Endodermal cell (in vitro differentiated cells): ENCODE measurements at regions not wholly inside any gene's neighbourhood (a gene's known extent, or its start where the extent isn't known, plus 50 kb on each side); places are given as distances from the start of the nearest gene placed in this dataset.

Experiments
- DNase-seq: peaks from one replicate; pipeline ENCODE4 v3.0.0-alpha.2; 2017
- H3K27ac ChIP-seq: 2 replicates; pipeline ENCODE4 v1.5.1; 2013; ENCODE audit warnings: mild to moderate bottlenecking, low read depth, low read length, moderate library complexity
- H3K27me3 ChIP-seq: 2 replicates; pipeline ENCODE4 v1.6.1; 2013; ENCODE audit warnings: mild to moderate bottlenecking, low read length, moderate library complexity; ENCODE audit not compliant: insufficient read depth, control insufficient read depth, poor library complexity, severe bottlenecking
- H3K36me3 ChIP-seq: 2 replicates; pipeline ENCODE4 v1.7.0; 2013; ENCODE audit warnings: mild to moderate bottlenecking, low read length, moderate library complexity; ENCODE audit not compliant: control insufficient read depth, insufficient read depth
- H3K4me1 ChIP-seq: one replicate; pipeline ENCODE4 v1.7.0; 2013; ENCODE audit warnings: low read length; ENCODE audit not compliant: control insufficient read depth, insufficient read depth
- H3K4me3 ChIP-seq: 2 replicates; pipeline ENCODE4 v1.5.1; 2013; ENCODE audit warnings: mild to moderate bottlenecking, low read length, moderate library complexity
- H3K9ac ChIP-seq: 2 replicates; pipeline ENCODE4 v1.6.1; 2013; ENCODE audit warnings: mild to moderate bottlenecking, low read length, moderate library complexity; ENCODE audit not compliant: poor library complexity, severe bottlenecking; ENCODE audit errors: extremely low read depth
- H3K9me3 ChIP-seq: 2 replicates; pipeline ENCODE4 v1.6.1; 2013; ENCODE audit warnings: mild to moderate bottlenecking, low read length, moderate library complexity; ENCODE audit not compliant: control insufficient read depth
- H3K27ac Mint-ChIP-seq: 2 replicates; pipeline ENCODE4 v1.8.0; 2020; ENCODE audit warnings: mixed read lengths
- H3K27me3 Mint-ChIP-seq: 2 replicates; pipeline ENCODE4 v1.8.0; 2021; ENCODE audit warnings: mild to moderate bottlenecking, mixed read lengths; ENCODE audit not compliant: insufficient read depth
- H3K36me3 Mint-ChIP-seq: 2 replicates; pipeline ENCODE4 v1.8.0; 2020; ENCODE audit warnings: low read depth, mixed read lengths
- H3K4me1 Mint-ChIP-seq: 2 replicates; pipeline ENCODE4 v1.8.0; 2020; ENCODE audit warnings: mixed read lengths
- H3K4me3 Mint-ChIP-seq: 2 replicates; pipeline ENCODE4 v1.8.0; 2020; ENCODE audit warnings: mild to moderate bottlenecking, moderate library complexity, mixed read lengths
- H3K9me3 Mint-ChIP-seq: 2 replicates; pipeline ENCODE4 v1.8.0; 2020; ENCODE audit warnings: mild to moderate bottlenecking, mixed read lengths
- CTCF ChIP-seq: fragments of 200-600 bp; sonication (generic); conservative IDR thresholded peaks from 2 replicates; pipeline ENCODE4 v1.5.0; 2021; ENCODE audit warnings: antibody characterized with exemption, mild to moderate bottlenecking
- WGBS, 2 experiments: methylation state at CpG; one replicate each; pipeline versions ENCODE4 v1.1.5 to v1.1.7; 2013; ENCODE audit warnings: missing lambda C conversion rate in 2 of 2, mixed read lengths in 1 of 2; ENCODE audit not compliant: insufficient coverage in 1 of 2, insufficient read length in 1 of 2; 5-methylcytosine and 5-hydroxymethylcytosine counted together

GRCh38 chr4:186839122-186840037, 115.7 kb upstream of the FAT1 start:
- DNase-seq = no peak
- H3K27ac Mint-ChIP-seq = no peak overlapping the region
- Histone ChIP-seq H3K36me3 (no peaks in the 10 kb centered on the region), H3K4me1 (peaks cover 3% of the 10 kb centered on the region), H3K9ac (no peak overlapping the region), H3K27me3 (no peaks in the 10 kb centered on the region), H3K4me3 (no peak overlapping the region), H3K27ac (no peak overlapping the region), H3K9me3 (no peaks in the 10 kb centered on the region)
- no peaks in the 10 kb centered on the region for H3K27me3 Mint-ChIP-seq
- H3K4me1 Mint-ChIP-seq = peaks cover 3% of the 10 kb centered on the region
- 90 to 94% methylated on average over 2 to 11 of the region's 11 CpGs for WGBS, 2 experiments
- H3K4me3 Mint-ChIP-seq = no peak overlapping the region
- TF ChIP-seq CTCF = no peak
- H3K9me3 Mint-ChIP-seq = no peaks in the 10 kb centered on the region
- H3K36me3 Mint-ChIP-seq = no peaks in the 10 kb centered on the region

GRCh38 chr4:186840222-186840701, 116.6 kb upstream of the FAT1 start:
- Mint-ChIP-seq H3K27me3 (no peaks in the 10 kb centered on the region), H3K4me3 (no peak overlapping the region), H3K4me1 (peaks cover 3% of the 10 kb centered on the region), H3K27ac (no peak overlapping the region), H3K36me3 (no peaks in the 10 kb centered on the region), H3K9me3 (no peaks in the 10 kb centered on the region)
- 88 to 90% methylated on average over 2 to 7 of the region's 7 CpGs for WGBS, 2 experiments
- no peak overlapping the region for H3K27ac ChIP-seq
- no peak for DNase-seq
- no peak overlapping the region for H3K9ac ChIP-seq
- H3K27me3 ChIP-seq = no peaks in the 10 kb centered on the region
- H3K4me1 ChIP-seq = peaks cover 3% of the 10 kb centered on the region
- no peaks in the 10 kb centered on the region for H3K9me3 ChIP-seq
- no peaks in the 10 kb centered on the region for H3K36me3 ChIP-seq
- H3K4me3 ChIP-seq = no peak overlapping the region
- no peak for TF ChIP-seq CTCF

DNA sequence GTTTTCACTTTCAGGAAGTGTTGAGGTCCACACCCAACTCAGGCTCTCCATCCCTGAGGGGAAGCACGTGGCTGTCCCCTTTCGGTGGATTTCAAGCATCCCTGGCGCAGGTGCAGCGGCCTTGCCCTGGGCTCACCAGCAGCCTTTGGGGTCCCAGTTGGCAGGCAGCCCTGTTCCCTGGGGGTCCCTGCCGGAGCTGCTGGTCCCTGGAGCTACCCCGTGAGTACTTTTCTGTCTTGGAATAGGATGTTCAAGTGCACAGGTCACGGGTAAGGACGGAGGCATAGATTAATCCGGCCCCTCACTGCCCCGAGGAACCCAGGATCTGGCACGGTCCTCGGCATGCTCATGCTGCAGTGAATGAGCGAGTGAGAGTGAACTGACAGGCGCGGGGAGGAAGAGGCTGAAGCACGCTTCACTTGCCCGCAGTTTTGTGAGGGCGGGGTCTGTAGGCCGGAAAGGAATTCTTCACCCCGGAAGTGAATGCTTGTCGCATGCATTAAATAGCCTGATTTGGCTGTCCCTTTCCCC, 117.2 kb upstream of the FAT1 start:
- H3K4me1 ChIP-seq = peaks cover 3% of the 10 kb centered on the region
- Mint-ChIP-seq H3K36me3 (no peaks in the 10 kb centered on the region), H3K27ac (no peak overlapping the region), H3K9me3 (no peaks in the 10 kb centered on the region), H3K27me3 (no peaks in the 10 kb centered on the region), H3K4me3 (no peak overlapping the region), H3K4me1 (peaks cover 3% of the 10 kb centered on the region)
- no peak for DNase-seq
- H3K27ac ChIP-seq = no peak overlapping the region
- no peak overlapping the region for H3K4me3 ChIP-seq
- H3K27me3 ChIP-seq = no peaks in the 10 kb centered on the region
- no peak overlapping the region for H3K9ac ChIP-seq
- no peaks in the 10 kb centered on the region for H3K9me3 ChIP-seq
- TF ChIP-seq CTCF = no peak
- 87 to 89% methylated on average over 18 to 21 of the region's 21 CpGs for WGBS, 2 experiments
- no peaks in the 10 kb centered on the region for H3K36me3 ChIP-seq
